ENCODE measurements at regions not wholly inside any gene's neighbourhood (a gene's known extent, or its start where the extent isn't known, plus 50 kb on each side); places are given as distances from the start of the nearest gene placed in this dataset.
"Not testable (repeated sequence)": the region's sequence is repeated elsewhere in the genome, so short reads cannot be mapped to it uniquely, and the experiment has no call there.

- not testable (repeated sequence) for H3K36me3 ChIP-seq (ENCODE audit: control insufficient read depth, low read depth, low read length); H3K9ac ChIP-seq (ENCODE audit: low read length); H3K27ac ChIP-seq (ENCODE audit: low read length); H3K4me3 ChIP-seq (ENCODE audit: low read length); H3K9me3 ChIP-seq (ENCODE audit: control insufficient read depth, low read depth, low read length); H3K4me1 ChIP-seq (ENCODE audit: control insufficient read depth, low read depth, low read length); H3K27me3 ChIP-seq (ENCODE audit: control insufficient read depth, insufficient read depth, low read length)
Measured at GRCh38 chr17:71450657-71451056, 670.2 kb upstream of the SOX9 start.

- H3K27ac ChIP-seq (ENCODE audit: low read length): no peak overlapping the region
- H3K36me3 ChIP-seq (ENCODE audit: control insufficient read depth, low read depth, low read length): no peaks in the 10 kb centered on the region
- H3K4me3 ChIP-seq (ENCODE audit: low read length): no peak overlapping the region
- H3K4me1 ChIP-seq (ENCODE audit: control insufficient read depth, low read depth, low read length): no peaks in the 10 kb centered on the region
- H3K9me3 ChIP-seq (ENCODE audit: control insufficient read depth, low read depth, low read length): no peaks in the 10 kb centered on the region
- no peak overlapping the region for H3K9ac ChIP-seq (ENCODE audit: low read length)
- no peaks in the 10 kb centered on the region for H3K27me3 ChIP-seq (ENCODE audit: control insufficient read depth, insufficient read depth, low read length)
Measured at GRCh38 chr17:71453876-71454422, 666.9 kb upstream of the SOX9 start.

GRCh38 chr17:71455219-71455618 is 665.6 kb upstream of the SOX9 start:
- Histone ChIP-seq H3K9ac (ENCODE audit: low read length) (no peak overlapping the region), H3K9me3 (ENCODE audit: control insufficient read depth, low read depth, low read length) (no peaks in the 10 kb centered on the region), H3K27me3 (ENCODE audit: control insufficient read depth, insufficient read depth, low read length) (no peaks in the 10 kb centered on the region), H3K4me3 (ENCODE audit: low read length) (no peak overlapping the region), H3K4me1 (ENCODE audit: control insufficient read depth, low read depth, low read length) (no peaks in the 10 kb centered on the region), H3K27ac (ENCODE audit: low read length) (no peak overlapping the region), H3K36me3 (ENCODE audit: control insufficient read depth, low read depth, low read length) (no peaks in the 10 kb centered on the region)

DNA sequence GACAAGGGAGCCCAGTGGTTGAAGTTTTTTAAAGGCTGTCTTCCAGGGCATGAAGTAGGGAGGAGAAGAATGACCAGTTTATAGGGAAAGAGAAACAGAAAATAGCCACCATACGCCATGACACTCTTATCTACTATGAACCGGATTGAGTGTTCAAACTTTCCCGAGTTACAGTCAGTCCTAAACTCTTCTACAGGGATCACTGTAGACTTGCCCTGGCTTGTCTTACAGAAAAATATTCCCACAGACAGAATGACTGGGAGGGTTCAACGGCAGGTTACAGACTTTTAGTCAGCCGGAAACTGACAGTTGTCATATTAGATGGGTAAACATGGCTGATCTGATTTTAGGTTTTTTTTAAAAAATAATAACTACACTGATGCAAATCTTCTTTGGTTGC is 662.5 kb upstream of the SOX9 start:
- H3K36me3 ChIP-seq (ENCODE audit: control insufficient read depth, low read depth, low read length): no peaks in the 10 kb centered on the region
- no peaks in the 10 kb centered on the region for H3K9me3 ChIP-seq (ENCODE audit: control insufficient read depth, low read depth, low read length)
- H3K27ac ChIP-seq (ENCODE audit: low read length): no peak overlapping the region

GRCh38 chr17:71460943-71461342 is 659.9 kb upstream of the SOX9 start:
- no peak overlapping the region for H3K9ac ChIP-seq (ENCODE audit: low read length)
- no peak overlapping the region for H3K27ac ChIP-seq (ENCODE audit: low read length)
- no peak overlapping the region for H3K4me3 ChIP-seq (ENCODE audit: low read length)
- no peaks in the 10 kb centered on the region for H3K27me3 ChIP-seq (ENCODE audit: control insufficient read depth, insufficient read depth, low read length)
- H3K36me3 ChIP-seq (ENCODE audit: control insufficient read depth, low read depth, low read length): no peaks in the 10 kb centered on the region
- H3K4me1 ChIP-seq (ENCODE audit: control insufficient read depth, low read depth, low read length): peaks cover 9% of the 10 kb centered on the region
- H3K9me3 ChIP-seq (ENCODE audit: control insufficient read depth, low read depth, low read length): no peaks in the 10 kb centered on the region

More for the DNA sequence above, 662.5 kb upstream of the SOX9 start:
- Histone ChIP-seq H3K4me1 (ENCODE audit: control insufficient read depth, low read depth, low read length) (peaks cover 8% of the 10 kb centered on the region), H3K4me3 (ENCODE audit: low read length) (no peak overlapping the region), H3K27me3 (ENCODE audit: control insufficient read depth, insufficient read depth, low read length) (no peaks in the 10 kb centered on the region), H3K9ac (ENCODE audit: low read length) (no peak overlapping the region)

DNA sequence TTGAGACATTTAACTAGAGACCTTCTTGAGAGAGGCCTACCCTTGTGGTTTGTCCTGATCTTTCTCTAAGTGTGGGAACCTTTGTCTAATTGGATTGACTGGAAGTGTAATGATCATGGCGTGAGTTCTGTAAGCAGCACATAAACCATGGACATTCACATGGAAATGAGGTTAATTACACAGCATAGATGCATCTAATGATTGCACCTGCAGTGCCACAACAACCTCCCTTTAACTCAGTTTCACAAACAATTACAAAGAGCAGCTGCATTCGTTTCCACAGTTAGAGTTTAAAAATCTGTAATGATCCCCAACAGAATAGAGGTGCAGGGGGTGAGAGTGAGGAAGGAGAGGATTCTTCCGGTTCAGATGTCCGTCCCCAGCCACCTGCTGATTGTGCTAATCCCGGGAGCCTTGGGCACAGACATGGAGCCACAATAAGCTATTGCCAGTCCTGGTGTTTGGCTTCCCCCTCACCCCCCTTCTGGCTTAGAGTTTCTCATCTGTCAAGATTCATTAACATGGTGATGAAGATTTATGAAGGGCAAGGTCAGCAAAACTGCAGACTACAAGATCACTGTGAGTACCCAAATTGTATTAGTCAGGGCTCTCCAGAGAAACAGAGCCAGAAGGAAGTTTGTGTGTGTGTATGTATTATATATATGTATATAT is 659.2 kb upstream of the SOX9 start:
- no peaks in the 10 kb centered on the region for H3K9me3 ChIP-seq (ENCODE audit: control insufficient read depth, low read depth, low read length)
- no peak overlapping the region for H3K4me3 ChIP-seq (ENCODE audit: low read length)
- H3K36me3 ChIP-seq (ENCODE audit: control insufficient read depth, low read depth, low read length): no peaks in the 10 kb centered on the region
- H3K27ac ChIP-seq (ENCODE audit: low read length): no peak overlapping the region
- H3K4me1 ChIP-seq (ENCODE audit: control insufficient read depth, low read depth, low read length): peaks cover 9% of the 10 kb centered on the region
- no peaks in the 10 kb centered on the region for H3K27me3 ChIP-seq (ENCODE audit: control insufficient read depth, insufficient read depth, low read length)
- H3K9ac ChIP-seq (ENCODE audit: low read length): no peak overlapping the region

DNA sequence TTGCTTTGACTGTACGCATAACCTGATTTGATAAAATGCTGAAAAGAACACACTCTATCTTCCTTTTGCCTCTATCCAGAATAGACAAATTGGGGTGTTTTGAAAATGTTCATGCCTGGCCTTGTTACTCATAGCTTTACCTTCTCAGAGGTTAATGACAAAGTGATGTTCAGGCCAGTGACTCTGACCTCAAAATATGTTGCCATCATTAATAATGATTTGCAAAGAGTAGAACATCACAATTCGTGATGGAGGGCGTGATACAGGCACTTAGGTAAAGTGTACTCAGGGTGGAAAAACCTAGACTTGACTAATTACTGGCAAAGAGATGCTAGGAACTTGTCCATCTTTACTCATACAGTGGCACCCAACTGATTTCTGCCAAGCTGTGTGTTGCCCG is 656.6 kb upstream of the SOX9 start:
- Histone ChIP-seq H3K4me3 (ENCODE audit: low read length) (no peak overlapping the region), H3K9me3 (ENCODE audit: control insufficient read depth, low read depth, low read length) (no peaks in the 10 kb centered on the region), H3K36me3 (ENCODE audit: control insufficient read depth, low read depth, low read length) (no peaks in the 10 kb centered on the region), H3K4me1 (ENCODE audit: control insufficient read depth, low read depth, low read length) (peaks cover 9% of the 10 kb centered on the region), H3K9ac (ENCODE audit: low read length) (no peak overlapping the region), H3K27me3 (ENCODE audit: control insufficient read depth, insufficient read depth, low read length) (no peaks in the 10 kb centered on the region), H3K27ac (ENCODE audit: low read length) (no peak overlapping the region)

- H3K9me3 ChIP-seq (ENCODE audit: control insufficient read depth, low read depth, low read length): no peaks in the 10 kb centered on the region
Measured at GRCh38 chr17:71464751-71465150, 656.1 kb upstream of the SOX9 start.

GRCh38 chr17:71467719-71468118 is 653.1 kb upstream of the SOX9 start:
- no peaks in the 10 kb centered on the region for H3K9me3 ChIP-seq (ENCODE audit: control insufficient read depth, low read depth, low read length)
- H3K4me3 ChIP-seq (ENCODE audit: low read length): no peak overlapping the region
- H3K36me3 ChIP-seq (ENCODE audit: control insufficient read depth, low read depth, low read length): no peaks in the 10 kb centered on the region
- no peaks in the 10 kb centered on the region for H3K27me3 ChIP-seq (ENCODE audit: control insufficient read depth, insufficient read depth, low read length)
- H3K27ac ChIP-seq (ENCODE audit: low read length): no peak overlapping the region
- peaks cover 5% of the 10 kb centered on the region for H3K4me1 ChIP-seq (ENCODE audit: control insufficient read depth, low read depth, low read length)
- no peak overlapping the region for H3K9ac ChIP-seq (ENCODE audit: low read length)

More at GRCh38 chr17:71464751-71465150, 656.1 kb upstream of the SOX9 start:
- Histone ChIP-seq H3K27me3 (ENCODE audit: control insufficient read depth, insufficient read depth, low read length) (no peaks in the 10 kb centered on the region), H3K36me3 (ENCODE audit: control insufficient read depth, low read depth, low read length) (no peaks in the 10 kb centered on the region), H3K4me1 (ENCODE audit: control insufficient read depth, low read depth, low read length) (peaks cover 9% of the 10 kb centered on the region), H3K9ac (ENCODE audit: low read length) (no peak overlapping the region), H3K27ac (ENCODE audit: low read length) (no peak overlapping the region), H3K4me3 (ENCODE audit: low read length) (no peak overlapping the region)

DNA sequence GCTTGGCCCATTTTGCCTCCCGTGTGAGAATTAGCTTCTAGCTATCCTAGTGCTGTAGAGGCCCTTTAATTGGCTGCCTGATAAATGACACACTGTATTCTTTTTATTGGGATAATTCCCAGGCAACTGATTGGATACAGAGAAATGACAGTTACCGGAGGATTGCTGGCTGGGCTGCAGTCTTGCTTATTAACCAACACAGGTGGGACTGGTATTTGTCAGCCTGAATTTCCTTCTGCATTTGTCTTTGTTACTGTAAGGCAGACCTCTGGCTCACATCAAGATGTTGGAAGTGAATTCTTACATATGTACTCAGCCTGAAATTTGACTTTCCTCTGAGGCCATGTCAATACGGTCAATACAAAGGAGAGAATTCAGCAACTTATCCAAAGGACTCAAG is 650.8 kb upstream of the SOX9 start:
- Histone ChIP-seq H3K27me3 (ENCODE audit: control insufficient read depth, insufficient read depth, low read length) (no peaks in the 10 kb centered on the region), H3K27ac (ENCODE audit: low read length) (no peak overlapping the region), H3K4me1 (ENCODE audit: control insufficient read depth, low read depth, low read length) (no peaks in the 10 kb centered on the region), H3K4me3 (ENCODE audit: low read length) (no peak overlapping the region), H3K36me3 (ENCODE audit: control insufficient read depth, low read depth, low read length) (no peaks in the 10 kb centered on the region), H3K9me3 (ENCODE audit: control insufficient read depth, low read depth, low read length) (no peaks in the 10 kb centered on the region), H3K9ac (ENCODE audit: low read length) (no peak overlapping the region)

DNA sequence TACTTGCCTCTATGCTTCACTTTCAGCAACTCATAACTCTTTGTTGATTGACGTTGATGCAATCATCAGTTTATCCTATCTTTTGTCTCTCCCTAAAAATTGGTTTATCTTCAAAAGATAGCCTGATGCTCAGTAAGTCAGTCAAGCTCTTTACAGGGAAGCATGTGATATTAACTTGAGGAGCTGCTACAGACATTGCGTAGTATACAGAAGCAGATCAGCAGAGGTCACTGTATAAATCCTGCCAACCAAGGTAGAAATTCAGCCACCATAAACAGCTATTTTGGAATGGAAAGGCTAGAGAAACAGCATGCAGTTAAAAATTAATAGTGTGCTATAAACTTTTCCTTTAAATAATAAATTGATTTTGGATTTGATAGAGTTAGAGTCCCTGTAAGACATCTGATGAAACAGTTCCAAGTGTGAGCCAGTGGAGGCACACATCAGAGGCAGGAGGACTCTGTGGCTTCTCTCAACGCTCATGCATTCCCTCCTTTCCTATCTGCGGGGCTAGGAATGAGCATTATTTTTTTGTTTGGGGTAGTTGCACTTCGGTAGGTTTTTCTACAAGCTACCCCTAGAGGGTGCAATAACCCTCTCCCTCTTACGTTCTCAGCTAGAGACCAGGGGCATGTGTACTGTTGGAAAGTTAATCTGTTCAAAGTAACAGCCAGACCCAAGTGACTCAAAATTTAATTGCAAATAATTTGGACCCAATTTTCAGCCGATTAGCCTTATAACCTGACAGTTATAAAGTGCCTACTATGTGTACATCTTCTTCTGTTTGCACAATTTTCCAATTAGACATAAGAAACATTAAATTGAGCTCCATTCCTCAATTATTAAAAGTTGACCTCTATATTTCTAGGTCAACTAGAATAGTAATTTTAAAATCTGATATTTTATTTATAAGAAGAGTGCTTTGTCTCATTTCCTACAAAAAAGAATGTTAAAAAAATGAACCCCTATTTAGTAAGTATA is 647.7 kb upstream of the SOX9 start:
- H3K27me3 ChIP-seq (ENCODE audit: control insufficient read depth, insufficient read depth, low read length): no peaks in the 10 kb centered on the region
- H3K4me1 ChIP-seq (ENCODE audit: control insufficient read depth, low read depth, low read length): no peaks in the 10 kb centered on the region
- H3K4me3 ChIP-seq (ENCODE audit: low read length): no peak overlapping the region
- no peak overlapping the region for H3K27ac ChIP-seq (ENCODE audit: low read length)
- H3K36me3 ChIP-seq (ENCODE audit: control insufficient read depth, low read depth, low read length): no peaks in the 10 kb centered on the region
- H3K9ac ChIP-seq (ENCODE audit: low read length): no peak overlapping the region
- H3K9me3 ChIP-seq (ENCODE audit: control insufficient read depth, low read depth, low read length): no peaks in the 10 kb centered on the region

Data from iPS-18a (cell line).